Peyer's patch (tissue), 4 donors: ENCODE measurements at regions not wholly inside any gene's neighbourhood (a gene's known extent, or its start where the extent isn't known, plus 50 kb on each side); places are given as distances from the start of the nearest gene placed in this dataset.

Source experiments
- CTCF ChIP-seq, 6 experiments: fragments of 450-650 bp in 4 of 6; fragments of 200-600 bp in 2 of 6; sonication (generic) in 1 of 6; IDR thresholded peaks; one replicate each; pipeline ENCODE4 v1.5.1; 2017 to 2019; ENCODE audit warnings: antibody characterized with exemption in 6 of 6, mild to moderate bottlenecking in 3 of 6, moderate library complexity in 1 of 6
- POLR2A ChIP-seq, 2 donors: fragments of 450-650 bp; IDR thresholded peaks; one replicate each; pipeline ENCODE4 v1.5.1; 2017; ENCODE audit warnings: antibody characterized with exemption in 2 of 2, mild to moderate bottlenecking in 2 of 2, moderate library complexity in 2 of 2

GRCh38 chr5:148708854-148709253 is 54.5 kb upstream of the HTR4 start:
- no peak for TF ChIP-seq CTCF (IDR thresholded peaks at IDR 0.05)
- TF ChIP-seq POLR2A (IDR thresholded peaks at IDR 0.05) = no peak
